ENCODE measurements at regions not wholly inside any gene's neighbourhood (a gene's known extent, or its start where the extent isn't known, plus 50 kb on each side); places are given as distances from the start of the nearest gene placed in this dataset.
A peak's percentile ranks its signal among the peaks of the same experiment; 100 is the strongest.

GRCh38 chr13:99659226-99659625, 158.0 kb downstream of the TM9SF2 start (continued):
- TF ChIP-seq, protein P1, sequence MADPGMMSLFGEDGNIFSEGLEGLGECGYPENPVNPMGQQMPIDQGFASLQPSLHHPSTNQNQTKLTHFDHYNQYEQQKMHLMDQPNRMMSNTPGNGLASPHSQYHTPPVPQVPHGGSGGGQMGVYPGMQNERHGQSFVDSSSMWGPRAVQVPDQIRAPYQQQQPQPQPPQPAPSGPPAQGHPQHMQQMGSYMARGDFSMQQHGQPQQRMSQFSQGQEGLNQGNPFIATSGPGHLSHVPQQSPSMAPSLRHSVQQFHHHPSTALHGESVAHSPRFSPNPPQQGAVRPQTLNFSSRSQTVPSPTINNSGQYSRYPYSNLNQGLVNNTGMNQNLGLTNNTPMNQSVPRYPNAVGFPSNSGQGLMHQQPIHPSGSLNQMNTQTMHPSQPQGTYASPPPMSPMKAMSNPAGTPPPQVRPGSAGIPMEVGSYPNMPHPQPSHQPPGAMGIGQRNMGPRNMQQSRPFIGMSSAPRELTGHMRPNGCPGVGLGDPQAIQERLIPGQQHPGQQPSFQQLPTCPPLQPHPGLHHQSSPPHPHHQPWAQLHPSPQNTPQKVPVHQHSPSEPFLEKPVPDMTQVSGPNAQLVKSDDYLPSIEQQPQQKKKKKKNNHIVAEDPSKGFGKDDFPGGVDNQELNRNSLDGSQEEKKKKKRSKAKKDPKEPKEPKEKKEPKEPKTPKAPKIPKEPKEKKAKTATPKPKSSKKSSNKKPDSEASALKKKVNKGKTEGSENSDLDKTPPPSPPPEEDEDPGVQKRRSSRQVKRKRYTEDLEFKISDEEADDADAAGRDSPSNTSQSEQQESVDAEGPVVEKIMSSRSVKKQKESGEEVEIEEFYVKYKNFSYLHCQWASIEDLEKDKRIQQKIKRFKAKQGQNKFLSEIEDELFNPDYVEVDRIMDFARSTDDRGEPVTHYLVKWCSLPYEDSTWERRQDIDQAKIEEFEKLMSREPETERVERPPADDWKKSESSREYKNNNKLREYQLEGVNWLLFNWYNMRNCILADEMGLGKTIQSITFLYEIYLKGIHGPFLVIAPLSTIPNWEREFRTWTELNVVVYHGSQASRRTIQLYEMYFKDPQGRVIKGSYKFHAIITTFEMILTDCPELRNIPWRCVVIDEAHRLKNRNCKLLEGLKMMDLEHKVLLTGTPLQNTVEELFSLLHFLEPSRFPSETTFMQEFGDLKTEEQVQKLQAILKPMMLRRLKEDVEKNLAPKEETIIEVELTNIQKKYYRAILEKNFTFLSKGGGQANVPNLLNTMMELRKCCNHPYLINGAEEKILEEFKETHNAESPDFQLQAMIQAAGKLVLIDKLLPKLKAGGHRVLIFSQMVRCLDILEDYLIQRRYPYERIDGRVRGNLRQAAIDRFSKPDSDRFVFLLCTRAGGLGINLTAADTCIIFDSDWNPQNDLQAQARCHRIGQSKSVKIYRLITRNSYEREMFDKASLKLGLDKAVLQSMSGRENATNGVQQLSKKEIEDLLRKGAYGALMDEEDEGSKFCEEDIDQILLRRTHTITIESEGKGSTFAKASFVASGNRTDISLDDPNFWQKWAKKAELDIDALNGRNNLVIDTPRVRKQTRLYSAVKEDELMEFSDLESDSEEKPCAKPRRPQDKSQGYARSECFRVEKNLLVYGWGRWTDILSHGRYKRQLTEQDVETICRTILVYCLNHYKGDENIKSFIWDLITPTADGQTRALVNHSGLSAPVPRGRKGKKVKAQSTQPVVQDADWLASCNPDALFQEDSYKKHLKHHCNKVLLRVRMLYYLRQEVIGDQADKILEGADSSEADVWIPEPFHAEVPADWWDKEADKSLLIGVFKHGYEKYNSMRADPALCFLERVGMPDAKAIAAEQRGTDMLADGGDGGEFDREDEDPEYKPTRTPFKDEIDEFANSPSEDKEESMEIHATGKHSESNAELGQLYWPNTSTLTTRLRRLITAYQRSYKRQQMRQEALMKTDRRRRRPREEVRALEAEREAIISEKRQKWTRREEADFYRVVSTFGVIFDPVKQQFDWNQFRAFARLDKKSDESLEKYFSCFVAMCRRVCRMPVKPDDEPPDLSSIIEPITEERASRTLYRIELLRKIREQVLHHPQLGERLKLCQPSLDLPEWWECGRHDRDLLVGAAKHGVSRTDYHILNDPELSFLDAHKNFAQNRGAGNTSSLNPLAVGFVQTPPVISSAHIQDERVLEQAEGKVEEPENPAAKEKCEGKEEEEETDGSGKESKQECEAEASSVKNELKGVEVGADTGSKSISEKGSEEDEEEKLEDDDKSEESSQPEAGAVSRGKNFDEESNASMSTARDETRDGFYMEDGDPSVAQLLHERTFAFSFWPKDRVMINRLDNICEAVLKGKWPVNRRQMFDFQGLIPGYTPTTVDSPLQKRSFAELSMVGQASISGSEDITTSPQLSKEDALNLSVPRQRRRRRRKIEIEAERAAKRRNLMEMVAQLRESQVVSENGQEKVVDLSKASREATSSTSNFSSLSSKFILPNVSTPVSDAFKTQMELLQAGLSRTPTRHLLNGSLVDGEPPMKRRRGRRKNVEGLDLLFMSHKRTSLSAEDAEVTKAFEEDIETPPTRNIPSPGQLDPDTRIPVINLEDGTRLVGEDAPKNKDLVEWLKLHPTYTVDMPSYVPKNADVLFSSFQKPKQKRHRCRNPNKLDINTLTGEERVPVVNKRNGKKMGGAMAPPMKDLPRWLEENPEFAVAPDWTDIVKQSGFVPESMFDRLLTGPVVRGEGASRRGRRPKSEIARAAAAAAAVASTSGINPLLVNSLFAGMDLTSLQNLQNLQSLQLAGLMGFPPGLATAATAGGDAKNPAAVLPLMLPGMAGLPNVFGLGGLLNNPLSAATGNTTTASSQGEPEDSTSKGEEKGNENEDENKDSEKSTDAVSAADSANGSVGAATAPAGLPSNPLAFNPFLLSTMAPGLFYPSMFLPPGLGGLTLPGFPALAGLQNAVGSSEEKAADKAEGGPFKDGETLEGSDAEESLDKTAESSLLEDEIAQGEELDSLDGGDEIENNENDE (IDR thresholded peaks at IDR 0.05; ENCODE audit: insufficient replicate concordance, low read length), result no peak
- TF ChIP-seq NANOG (IDR thresholded peaks at IDR 0.05; ENCODE audit: insufficient read depth, low read depth, low read length, poor library complexity, severe bottlenecking), result peak; percentile 70

Measured in H1 (cell line).